Jurkat, Clone E6-1 (cell line): ENCODE measurements at regions not wholly inside any gene's neighbourhood (a gene's known extent, or its start where the extent isn't known, plus 50 kb on each side); places are given as distances from the start of the nearest gene placed in this dataset.
"Not testable (repeated sequence)": the region's sequence is repeated elsewhere in the genome, so short reads cannot be mapped to it uniquely, and the experiment has no call there.

Experiments used
- DNase-seq: peaks from one replicate; pipeline ENCODE4 v3.0.0-alpha.2; 2011; ENCODE audit warnings: low read depth, low spot score
- H3K4me3 ChIP-seq: 2 replicates; pipeline ENCODE4 v1.5.1; 2011; ENCODE audit warnings: mild to moderate bottlenecking, low read length, control low read depth, moderate library complexity

- DNase-seq: no peak
- H3K4me3 ChIP-seq: no peak overlapping the region
These were observed 1589.9 kb downstream of the SLITRK1 start for GRCh38 chr13:82292334-82292733.

GRCh38 chr13:82291852-82292251 lies 1590.4 kb downstream of the SLITRK1 start:
- H3K4me3 ChIP-seq: no peak overlapping the region
- no peak for DNase-seq

- DNase-seq: no peak
- no peak overlapping the region for H3K4me3 ChIP-seq
These were observed 1606.6 kb downstream of the SLITRK1 start for GRCh38 chr13:82275644-82276043.

GRCh38 chr13:82259284-82259683 lies 1623.0 kb downstream of the SLITRK1 start:
- H3K4me3 ChIP-seq: no peak overlapping the region
- DNase-seq: no peak

GRCh38 chr13:82257790-82258507 lies 1624.3 kb downstream of the SLITRK1 start:
- no peak overlapping the region for H3K4me3 ChIP-seq
- no peak for DNase-seq

- H3K4me3 ChIP-seq: no peak overlapping the region
- no peak for DNase-seq
These were observed 1633.5 kb downstream of the SLITRK1 start for GRCh38 chr13:82248762-82249161.

- H3K4me3 ChIP-seq: no peak overlapping the region
- no peak for DNase-seq
These were observed 1636.4 kb downstream of the SLITRK1 start for GRCh38 chr13:82245860-82246259.

GRCh38 chr13:82224806-82225205 lies 1657.5 kb downstream of the SLITRK1 start:
- no peak overlapping the region for H3K4me3 ChIP-seq
- DNase-seq: no peak

- no peak overlapping the region for H3K4me3 ChIP-seq
- DNase-seq: no peak
These were observed 1660.7 kb downstream of the SLITRK1 start for GRCh38 chr13:82221621-82222020.

- DNase-seq: no peak
These were observed 1661.6 kb downstream of the SLITRK1 start for GRCh38 chr13:82220641-82221040.

GRCh38 chr13:82216165-82216564 lies 1666.1 kb downstream of the SLITRK1 start:
- no peak for DNase-seq

More at GRCh38 chr13:82220641-82221040, 1661.6 kb downstream of the SLITRK1 start:
- H3K4me3 ChIP-seq: no peak overlapping the region

GRCh38 chr13:82214341-82214740 lies 1667.9 kb downstream of the SLITRK1 start:
- no peak overlapping the region for H3K4me3 ChIP-seq
- DNase-seq: no peak

More at GRCh38 chr13:82216165-82216564, 1666.1 kb downstream of the SLITRK1 start:
- no peak overlapping the region for H3K4me3 ChIP-seq

- DNase-seq: no peak
- H3K4me3 ChIP-seq: no peak overlapping the region
These were observed 1676.0 kb downstream of the SLITRK1 start for GRCh38 chr13:82206241-82206640.

- no peak overlapping the region for H3K4me3 ChIP-seq
- DNase-seq: no peak
These were observed 1679.9 kb downstream of the SLITRK1 start for GRCh38 chr13:82202398-82202797.

GRCh38 chr13:82196087-82196486 lies 1686.2 kb downstream of the SLITRK1 start:
- H3K4me3 ChIP-seq: no peak overlapping the region
- no peak for DNase-seq

GRCh38 chr13:82187227-82187626 lies 1695.0 kb downstream of the SLITRK1 start:
- H3K4me3 ChIP-seq: no peak overlapping the region
- DNase-seq: no peak

- no peak overlapping the region for H3K4me3 ChIP-seq
- DNase-seq: no peak
These were observed 1705.5 kb downstream of the SLITRK1 start for GRCh38 chr13:82176751-82177150.

- no peak overlapping the region for H3K4me3 ChIP-seq
- DNase-seq: no peak
These were observed 1716.7 kb downstream of the SLITRK1 start for GRCh38 chr13:82165396-82166174.

GRCh38 chr13:82164780-82165395 lies 1717.4 kb downstream of the SLITRK1 start:
- not testable (repeated sequence) for DNase-seq, H3K4me3 ChIP-seq

- no peak overlapping the region for H3K4me3 ChIP-seq
- no peak for DNase-seq
These were observed 1734.7 kb downstream of the SLITRK1 start for GRCh38 chr13:82147526-82147925.
